GM12873 (cell line): ENCODE measurements at regions not wholly inside any gene's neighbourhood (a gene's known extent, or its start where the extent isn't known, plus 50 kb on each side); places are given as distances from the start of the nearest gene placed in this dataset.

Experiments
- TF ChIP-seq, protein P1 (sequence below): IDR thresholded peaks from 2 replicates; pipeline ENCODE4 v1.5.1; 2012; ENCODE audit warnings: low read depth, mild to moderate bottlenecking, moderate library complexity, low read length, control low read depth; ENCODE audit not compliant: insufficient read depth; ENCODE audit errors: missing control alignments

- TF ChIP-seq, protein P1, sequence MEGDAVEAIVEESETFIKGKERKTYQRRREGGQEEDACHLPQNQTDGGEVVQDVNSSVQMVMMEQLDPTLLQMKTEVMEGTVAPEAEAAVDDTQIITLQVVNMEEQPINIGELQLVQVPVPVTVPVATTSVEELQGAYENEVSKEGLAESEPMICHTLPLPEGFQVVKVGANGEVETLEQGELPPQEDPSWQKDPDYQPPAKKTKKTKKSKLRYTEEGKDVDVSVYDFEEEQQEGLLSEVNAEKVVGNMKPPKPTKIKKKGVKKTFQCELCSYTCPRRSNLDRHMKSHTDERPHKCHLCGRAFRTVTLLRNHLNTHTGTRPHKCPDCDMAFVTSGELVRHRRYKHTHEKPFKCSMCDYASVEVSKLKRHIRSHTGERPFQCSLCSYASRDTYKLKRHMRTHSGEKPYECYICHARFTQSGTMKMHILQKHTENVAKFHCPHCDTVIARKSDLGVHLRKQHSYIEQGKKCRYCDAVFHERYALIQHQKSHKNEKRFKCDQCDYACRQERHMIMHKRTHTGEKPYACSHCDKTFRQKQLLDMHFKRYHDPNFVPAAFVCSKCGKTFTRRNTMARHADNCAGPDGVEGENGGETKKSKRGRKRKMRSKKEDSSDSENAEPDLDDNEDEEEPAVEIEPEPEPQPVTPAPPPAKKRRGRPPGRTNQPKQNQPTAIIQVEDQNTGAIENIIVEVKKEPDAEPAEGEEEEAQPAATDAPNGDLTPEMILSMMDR: no peak
These were observed 186.6 kb downstream of the RAB11FIP2 start for GRCh38 chr10:117860135-117860534.

DNA sequence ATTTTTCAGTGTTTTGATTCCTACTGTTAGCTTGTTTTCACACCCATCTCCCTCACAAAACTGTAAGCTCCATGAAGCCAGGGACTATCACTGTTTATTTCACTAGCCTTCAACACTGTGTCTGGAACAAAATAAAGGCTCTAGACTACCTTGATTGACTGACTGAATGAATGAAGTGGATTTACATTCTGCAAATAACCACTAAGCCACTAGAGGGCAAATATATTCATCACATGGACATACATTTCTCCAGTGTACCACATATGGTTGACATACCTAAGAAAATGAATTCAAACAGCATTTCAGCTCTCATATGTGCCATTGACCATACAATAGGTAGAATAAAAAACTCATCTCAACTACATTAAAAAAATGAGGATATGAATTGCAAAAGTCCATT, 185.9 kb downstream of the RAB11FIP2 start:
- TF ChIP-seq, protein P1: peak; percentile 55

DNA sequence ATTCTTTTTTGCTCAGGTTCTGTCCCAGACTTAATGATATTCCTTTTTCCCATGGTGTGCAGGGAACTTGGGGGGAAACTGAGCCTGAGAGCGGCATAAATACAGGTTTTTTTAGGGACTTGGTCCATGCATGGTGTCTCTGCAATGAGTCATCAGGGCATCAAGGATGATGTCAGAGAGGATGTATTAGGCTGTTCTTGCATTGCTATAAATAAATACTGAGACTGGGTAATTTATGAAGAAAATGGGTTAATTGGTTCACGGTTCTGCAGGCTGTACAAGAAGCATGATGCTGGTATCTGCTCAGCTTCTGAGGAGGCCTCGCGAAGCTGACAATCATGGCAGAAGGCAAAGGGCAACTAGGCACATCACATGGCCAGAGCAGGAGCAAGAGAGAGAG, 185.4 kb downstream of the RAB11FIP2 start:
- TF ChIP-seq, protein P1: no peak

DNA sequence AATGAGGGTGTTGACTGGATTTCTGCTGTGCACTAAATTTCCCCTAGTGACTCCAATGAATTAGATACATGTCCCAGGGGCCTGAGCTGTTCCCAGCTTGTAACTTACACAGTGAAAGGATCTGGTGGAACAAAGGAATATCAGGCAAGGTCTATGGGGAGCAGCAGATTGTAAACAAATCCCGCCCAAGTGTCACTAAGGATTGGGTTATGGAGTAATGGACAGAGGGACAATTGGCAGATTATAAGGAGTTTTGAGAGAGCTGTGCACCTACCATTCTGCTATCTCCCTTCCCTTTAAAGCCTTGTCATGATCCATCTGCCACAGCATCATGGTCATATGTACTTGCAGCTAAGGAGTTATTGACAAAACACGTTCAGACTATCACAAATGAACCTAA, 183.0 kb downstream of the RAB11FIP2 start:
- TF ChIP-seq, protein P1: no peak

DNA sequence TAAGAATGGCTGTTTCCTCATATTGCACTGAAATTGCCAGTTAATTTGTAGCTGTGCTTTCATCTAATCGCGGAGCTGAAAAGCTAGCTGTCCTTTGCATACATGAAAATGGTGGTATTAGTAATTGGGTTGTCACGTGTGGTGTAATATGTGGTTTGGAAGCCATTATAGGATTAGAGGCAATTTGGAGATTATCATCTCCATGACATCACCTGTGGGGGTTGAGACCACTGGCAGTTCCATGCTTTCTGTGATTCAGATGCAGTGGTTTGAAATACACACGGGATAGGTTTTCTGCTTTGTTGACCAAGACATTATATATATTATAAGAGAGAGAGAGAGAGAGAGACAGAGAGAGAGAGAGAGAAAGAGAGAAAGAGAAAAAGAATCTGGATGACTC, 180.8 kb downstream of the RAB11FIP2 start:
- TF ChIP-seq, protein P1: no peak

- TF ChIP-seq, protein P1: no peak
These were observed 178.6 kb downstream of the RAB11FIP2 start for GRCh38 chr10:117868151-117868550.

- TF ChIP-seq, protein P1: no peak
These were observed 170.9 kb downstream of the RAB11FIP2 start for GRCh38 chr10:117875793-117876192.
